GM19467 (cell line): ENCODE measurements at regions not wholly inside any gene's neighbourhood (a gene's known extent, or its start where the extent isn't known, plus 50 kb on each side); places are given as distances from the start of the nearest gene placed in this dataset.
A peak's percentile ranks its signal among the peaks of the same experiment; 100 is the strongest.
"Not testable (repeated sequence)": the region's sequence is repeated elsewhere in the genome, so short reads cannot be mapped to it uniquely, and the experiment has no call there.

Source experiments
- ATAC-seq: cut with Tn5 transposase; IDR thresholded peaks from one replicate; pipeline ENCODE4 v1.9.1; 2021; ENCODE audit warnings: mild to moderate bottlenecking, moderate library complexity; ENCODE audit not compliant: unreplicated experiment

- not testable (repeated sequence) for ATAC-seq
Observed at GRCh38 chr21:6093419-6093818, 4428.0 kb upstream of the TPTE start.

GRCh38 chr21:6093870-6094269 is 4427.5 kb upstream of the TPTE start:
- not testable (repeated sequence) for ATAC-seq

GRCh38 chr21:6095304-6095703 is 4426.1 kb upstream of the TPTE start:
- ATAC-seq: not testable (repeated sequence)

GRCh38 chr21:6096560-6097424 is 4424.6 kb upstream of the TPTE start:
- ATAC-seq: not testable (repeated sequence)

- ATAC-seq: not testable (repeated sequence)
Observed at GRCh38 chr21:6097736-6098135, 4423.6 kb upstream of the TPTE start.

- not testable (repeated sequence) for ATAC-seq
Observed at GRCh38 chr21:6098191-6098935, 4423.0 kb upstream of the TPTE start.

GRCh38 chr21:6101588-6101987 is 4419.8 kb upstream of the TPTE start:
- not testable (repeated sequence) for ATAC-seq

- not testable (repeated sequence) for ATAC-seq
Observed at GRCh38 chr21:6104546-6104945, 4416.8 kb upstream of the TPTE start.

GRCh38 chr21:6106686-6107567 is 4414.5 kb upstream of the TPTE start:
- not testable (repeated sequence) for ATAC-seq

- ATAC-seq: not testable (repeated sequence)
Observed at GRCh38 chr21:6108894-6109293, 4412.5 kb upstream of the TPTE start.

- not testable (repeated sequence) for ATAC-seq
Observed at GRCh38 chr21:6109774-6110173, 4411.6 kb upstream of the TPTE start.

GRCh38 chr21:6110716-6111343 is 4410.6 kb upstream of the TPTE start:
- peak; percentile 67 for ATAC-seq

GRCh38 chr21:6111354-6111753 is 4410.0 kb upstream of the TPTE start:
- not testable (repeated sequence) for ATAC-seq

GRCh38 chr21:6118336-6118735 is 4403.0 kb upstream of the TPTE start:
- ATAC-seq: not testable (repeated sequence)

- ATAC-seq: not testable (repeated sequence)
Observed at GRCh38 chr21:6120863-6121262, 4400.5 kb upstream of the TPTE start.

- ATAC-seq: not testable (repeated sequence)
Observed at GRCh38 chr21:6122629-6123028, 4398.8 kb upstream of the TPTE start.

- ATAC-seq: not testable (repeated sequence)
Observed at GRCh38 chr21:6123224-6123623, 4398.2 kb upstream of the TPTE start.

GRCh38 chr21:6125549-6126240 is 4395.7 kb upstream of the TPTE start:
- not testable (repeated sequence) for ATAC-seq

- not testable (repeated sequence) for ATAC-seq
Observed at GRCh38 chr21:6126976-6127732, 4394.2 kb upstream of the TPTE start.
